ENCODE measurements at regions not wholly inside any gene's neighbourhood (a gene's known extent, or its start where the extent isn't known, plus 50 kb on each side); places are given as distances from the start of the nearest gene placed in this dataset.

GRCh38 chr2:155687181-155687580 lies 645.3 kb downstream of the NR4A2 start:
- no peak overlapping the region for H3K9ac ChIP-seq (replicated peaks in 1 of 4; ENCODE audit: extremely low read depth in 1 of 4, low read depth in 3 of 4, low read length in 3 of 4)
- H2BK12ac ChIP-seq (ENCODE audit: low read depth, low read length) = no peak overlapping the region
- no peak overlapping the region for H3K14ac ChIP-seq (ENCODE audit: insufficient read length)
- H3K36me3 ChIP-seq (ENCODE audit: control insufficient read depth in 2 of 4, insufficient read depth in 4 of 4, low read length in 3 of 4) = no peaks in the 10 kb centered on the region
- FAIRE-seq (no peak), DNase-seq (ENCODE audit: low read depth in 1 of 2, low spot score in 2 of 2) (no peak)
- no peak overlapping the region for H2BK5ac ChIP-seq (ENCODE audit: low read depth, low read length)
- H2AFZ ChIP-seq (ENCODE audit: low read length) = no peak overlapping the region
- no peak overlapping the region for H3K4ac ChIP-seq (replicated peaks; ENCODE audit: insufficient read length, low read depth, low read length)
- no peak overlapping the region for H4K8ac ChIP-seq (ENCODE audit: extremely low read depth, insufficient read depth, low read length)
- H3K56ac ChIP-seq (replicated peaks; ENCODE audit: insufficient read length, low read depth, low read length) = no peak overlapping the region
- no peak overlapping the region for H3K4me2 ChIP-seq (ENCODE audit: insufficient read depth in 1 of 2, low read depth in 2 of 2, low read length in 2 of 2)
- no peak overlapping the region for H3K18ac ChIP-seq (ENCODE audit: extremely low read depth, low read length)
- TF ChIP-seq KDM5A (IDR thresholded peaks at IDR 0.05; ENCODE audit: low read length) = no peak
- TF ChIP-seq NANOG (IDR thresholded peaks at IDR 0.05; ENCODE audit: insufficient read depth, low read depth, low read length, poor library complexity, severe bottlenecking) = no peak
- TF ChIP-seq RNF2 (IDR thresholded peaks at IDR 0.05; ENCODE audit: borderline replicate concordance, low read depth, low read length, missing control alignments, poor library complexity, severe bottlenecking) = no peak
- TF ChIP-seq E2F6 (IDR thresholded peaks at IDR 0.05) = no peak
- no peak for TF ChIP-seq HDAC2 (IDR thresholded peaks at IDR 0.05; ENCODE audit: borderline replicate concordance in 1 of 2, low read depth in 2 of 2, low read length in 2 of 2)
- no peak for TF ChIP-seq FOSL1 (IDR thresholded peaks at IDR 0.05; ENCODE audit: insufficient read depth, low read depth, low read length)
- TF ChIP-seq CHD1 (IDR thresholded peaks at IDR 0.05; ENCODE audit: low read depth, low read length) = no peak
- TF ChIP-seq TBP (IDR thresholded peaks at IDR 0.05; ENCODE audit: low read depth, low read length) = no peak
- no peak for TF ChIP-seq CEBPB (IDR thresholded peaks at IDR 0.05; ENCODE audit: low read depth, low read length)
- no peak for TF ChIP-seq POU5F1 (IDR thresholded peaks at IDR 0.05; ENCODE audit: low read depth, low read length)
- TF ChIP-seq GABPA (IDR thresholded peaks at IDR 0.05; ENCODE audit: borderline replicate concordance, insufficient read depth, low read length) = no peak
- H3K27ac ChIP-seq (ENCODE audit: low read depth, low read length) = no peak overlapping the region
- no peak overlapping the region for H2BK120ac ChIP-seq (replicated peaks; ENCODE audit: low read depth, low read length)
- no peaks in the 10 kb centered on the region for H3K4me1 ChIP-seq (replicated peaks in 1 of 4; ENCODE audit: control insufficient read depth in 3 of 4, insufficient read depth in 4 of 4, low read length in 3 of 4)
- H3K23ac ChIP-seq (ENCODE audit: insufficient read length) = no peak overlapping the region
- POLR2A ChIA-PET (ENCODE audit: partially characterized antibody) = no interaction called here
- H4K20me1 ChIP-seq (replicated peaks in 1 of 2; ENCODE audit: control insufficient read depth in 1 of 2, insufficient read depth in 2 of 2, low read length in 2 of 2) = no peaks in the 10 kb centered on the region
- no peak overlapping the region for H4K5ac ChIP-seq (ENCODE audit: insufficient read length, low read depth, low read length)
- CTCF ChIA-PET (ENCODE audit: partially characterized antibody) = no interaction called here
- H3K9me3 ChIP-seq (ENCODE audit: insufficient read depth in 2 of 2, low read depth in 1 of 2, low read length in 1 of 2) = no peaks in the 10 kb centered on the region
- no peaks in the 10 kb centered on the region for H3K79me1 ChIP-seq (ENCODE audit: low read depth, low read length)
- H2BK20ac ChIP-seq (ENCODE audit: low read length) = no peak overlapping the region
- no peak overlapping the region for H4K91ac ChIP-seq (replicated peaks; ENCODE audit: insufficient read length, low read length)
- no peak overlapping the region for H2AK5ac ChIP-seq (ENCODE audit: low read depth, low read length)
- no peak overlapping the region for H3K4me3 ChIP-seq (ENCODE audit: extremely low read depth in 1 of 4, insufficient read depth in 2 of 4, low read depth in 3 of 4, low read length in 4 of 4)
- no peak overlapping the region for H2BK15ac ChIP-seq (ENCODE audit: low read length)
- H3K79me2 ChIP-seq (ENCODE audit: control insufficient read depth in 1 of 2, insufficient read depth in 2 of 2, low read length in 2 of 2) = no peaks in the 10 kb centered on the region
- WGBS, 2 experiments (ENCODE audit: extremely low coverage in 1 of 2, insufficient coverage in 1 of 2, insufficient read length in 1 of 2, insufficient replicate concordance in 2 of 2, low coverage in 1 of 2, low lambda C conversion rate in 2 of 2, missing lambda C conversion rate in 1 of 2) = 80% methylated on average over 1 of the region's 1 CpG; no CpG with 5 or more reads in 1 of the 2 experiments
- no peaks in the 10 kb centered on the region for H3K27me3 ChIP-seq (replicated peaks in 1 of 4; ENCODE audit: control insufficient read depth in 3 of 4, extremely low read depth in 1 of 4, insufficient read depth in 3 of 4, low read length in 3 of 4)
- no peaks in the 10 kb centered on the region for H3K23me2 ChIP-seq (ENCODE audit: low read depth, low read length)

All from H1 (cell line).